ENCODE measurements at regions not wholly inside any gene's neighbourhood (a gene's known extent, or its start where the extent isn't known, plus 50 kb on each side); places are given as distances from the start of the nearest gene placed in this dataset.
"Not testable (repeated sequence)": the region's sequence is repeated elsewhere in the genome, so short reads cannot be mapped to it uniquely, and the experiment has no call there.

GRCh38 chr1:273772-274171 is 177.7 kb downstream of the OR4F29 start:
- DNase-seq (ENCODE audit: low spot score): not testable (repeated sequence)

GRCh38 chr1:267815-268214 is 183.7 kb downstream of the OR4F29 start:
- DNase-seq (ENCODE audit: low spot score): peak; percentile 63
